H7 (cell line): ENCODE measurements at regions not wholly inside any gene's neighbourhood (a gene's known extent, or its start where the extent isn't known, plus 50 kb on each side); places are given as distances from the start of the nearest gene placed in this dataset.

ENCODE experiments used
- DNase-seq: peaks from one replicate; pipeline ENCODE4 v3.0.0; 2012
- H3K27me3 ChIP-seq: 2 replicates; pipeline ENCODE4 v1.6.0; 2011; ENCODE audit warnings: mild to moderate bottlenecking, low read length; ENCODE audit not compliant: control insufficient read depth, insufficient read depth
- H3K36me3 ChIP-seq: replicated peaks from 2 replicates; pipeline ENCODE4 v1.5.1; 2011; ENCODE audit warnings: low read length; ENCODE audit not compliant: control insufficient read depth, insufficient read depth
- H3K4me3 ChIP-seq: 2 replicates; pipeline ENCODE4 v1.5.1; 2011; ENCODE audit warnings: low read depth, mild to moderate bottlenecking, control low read depth, low read length, moderate library complexity; ENCODE audit not compliant: insufficient read depth

GRCh38 chr7:94272821-94273583, 121.7 kb upstream of the COL1A2 start:
- Histone ChIP-seq H3K4me3 (no peak overlapping the region), H3K36me3 (no peaks in the 10 kb centered on the region), H3K27me3 (no peaks in the 10 kb centered on the region)
- DNase-seq, result no peak

DNA sequence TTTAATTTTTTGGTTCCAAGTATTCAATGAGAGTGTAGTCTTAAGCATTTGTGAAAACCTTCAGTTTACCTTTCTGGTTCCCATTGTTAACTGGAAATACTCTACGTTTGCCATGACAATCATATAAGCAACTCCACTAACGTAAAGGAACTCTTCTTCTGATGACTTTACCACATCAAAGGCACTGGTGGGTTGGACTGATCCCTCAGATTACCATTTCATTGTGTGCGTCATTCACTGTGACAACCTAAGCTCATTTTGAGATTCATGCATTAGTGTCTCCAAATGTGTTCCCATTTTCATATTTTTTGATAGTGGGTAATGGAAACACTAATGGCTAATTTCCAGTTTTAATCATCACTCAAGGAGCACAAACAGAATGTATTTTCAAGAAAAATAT, 119.9 kb upstream of the COL1A2 start:
- Histone ChIP-seq H3K36me3 (no peaks in the 10 kb centered on the region), H3K27me3 (no peaks in the 10 kb centered on the region), H3K4me3 (no peak overlapping the region)
- no peak for DNase-seq

GRCh38 chr7:94276027-94276426, 118.7 kb upstream of the COL1A2 start:
- DNase-seq, result no peak
- H3K36me3 ChIP-seq, result no peaks in the 10 kb centered on the region
- H3K4me3 ChIP-seq, result no peak overlapping the region
- H3K27me3 ChIP-seq, result no peaks in the 10 kb centered on the region

DNA sequence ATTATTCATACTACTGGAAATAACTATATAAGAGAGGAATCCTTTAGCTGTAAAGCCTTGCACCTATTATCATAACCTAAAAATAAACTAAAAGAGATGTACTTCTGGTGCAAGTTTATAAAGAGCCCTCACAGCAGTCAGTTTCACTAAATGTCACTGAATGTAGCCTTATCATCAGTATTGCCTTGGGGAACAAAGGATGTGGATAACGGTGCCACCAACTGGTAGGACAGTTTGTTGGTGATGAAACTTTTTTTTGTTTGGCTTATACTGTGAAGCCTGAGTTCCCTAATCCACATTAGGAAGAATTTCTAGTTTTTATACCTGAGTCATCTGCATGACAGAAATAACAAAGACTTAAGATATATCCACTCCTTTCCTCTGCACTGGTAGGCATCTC, 117.9 kb upstream of the COL1A2 start:
- H3K36me3 ChIP-seq, result no peaks in the 10 kb centered on the region
- no peak overlapping the region for H3K4me3 ChIP-seq
- DNase-seq, result no peak
- H3K27me3 ChIP-seq, result no peaks in the 10 kb centered on the region

DNA sequence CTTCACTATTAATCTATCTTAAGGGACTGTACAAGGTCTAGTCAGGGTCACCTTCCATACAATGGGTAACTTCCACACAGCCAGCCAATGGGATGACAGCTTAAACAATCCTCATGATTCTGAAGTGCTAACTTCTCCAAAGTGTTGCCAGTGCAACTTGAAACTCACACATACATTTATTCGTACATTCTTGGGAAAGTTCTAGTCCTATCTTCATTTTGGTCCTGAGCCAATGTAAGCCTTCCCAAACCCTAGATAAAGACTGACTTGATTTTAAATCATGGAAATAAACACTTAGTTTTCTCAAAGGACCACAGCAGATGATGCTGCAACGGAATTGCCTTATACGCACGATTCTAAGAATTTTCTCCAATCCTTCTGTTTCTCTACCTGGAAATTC, 117.5 kb upstream of the COL1A2 start:
- H3K4me3 ChIP-seq, result no peak overlapping the region
- H3K27me3 ChIP-seq, result no peaks in the 10 kb centered on the region
- DNase-seq, result no peak
- no peaks in the 10 kb centered on the region for H3K36me3 ChIP-seq

GRCh38 chr7:94280851-94281250, 113.8 kb upstream of the COL1A2 start:
- no peak for DNase-seq
- no peaks in the 10 kb centered on the region for H3K27me3 ChIP-seq
- no peaks in the 10 kb centered on the region for H3K36me3 ChIP-seq
- no peak overlapping the region for H3K4me3 ChIP-seq

- no peak overlapping the region for H3K4me3 ChIP-seq
- no peaks in the 10 kb centered on the region for H3K27me3 ChIP-seq
- DNase-seq, result no peak
- H3K36me3 ChIP-seq, result no peaks in the 10 kb centered on the region
These were observed 110.6 kb upstream of the COL1A2 start for GRCh38 chr7:94284104-94284503.

DNA sequence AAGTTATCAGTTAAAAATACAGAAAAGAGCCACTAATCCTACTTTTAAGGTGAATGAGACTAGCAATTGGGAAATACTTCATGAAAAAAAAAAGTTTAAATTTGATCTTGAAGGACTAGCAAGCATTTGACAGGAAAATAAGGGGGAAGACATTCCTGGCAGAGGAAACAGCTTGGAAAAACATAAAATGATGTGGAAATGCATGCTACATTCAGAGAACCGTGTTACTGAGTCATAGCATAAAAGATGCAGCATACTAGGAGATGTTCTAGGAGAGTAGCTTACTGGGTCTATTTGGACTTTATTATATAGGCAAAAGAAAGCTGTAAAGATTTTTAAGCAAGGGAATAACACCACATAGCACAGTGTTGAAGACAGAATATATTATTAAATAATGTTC, 108.6 kb upstream of the COL1A2 start:
- Histone ChIP-seq H3K4me3 (no peak overlapping the region), H3K36me3 (no peaks in the 10 kb centered on the region), H3K27me3 (no peaks in the 10 kb centered on the region)
- no peak for DNase-seq

DNA sequence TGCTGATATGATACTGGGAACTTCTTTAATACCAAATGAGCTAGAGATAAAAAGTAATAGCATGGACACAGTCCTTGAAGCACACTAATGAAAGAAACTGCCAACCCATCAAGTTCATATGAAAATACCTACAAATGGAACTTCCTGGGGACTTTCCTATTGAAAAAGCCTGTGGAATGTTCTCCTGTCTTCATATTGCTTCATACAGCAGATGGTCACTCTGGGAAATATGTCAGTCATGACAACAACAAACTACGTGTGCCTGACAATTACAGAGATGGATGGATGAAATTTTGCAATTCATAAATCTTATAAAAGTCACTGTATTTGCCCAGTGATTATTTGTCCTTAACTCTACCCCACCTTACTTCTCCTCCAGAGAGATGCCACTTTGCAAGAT, 106.6 kb upstream of the COL1A2 start:
- Histone ChIP-seq H3K27me3 (no peaks in the 10 kb centered on the region), H3K4me3 (no peak overlapping the region), H3K36me3 (no peaks in the 10 kb centered on the region)
- DNase-seq, result no peak

- Histone ChIP-seq H3K4me3 (no peak overlapping the region), H3K36me3 (no peaks in the 10 kb centered on the region)
- peak; percentile 72 for DNase-seq
These were observed 105.6 kb upstream of the COL1A2 start for GRCh38 chr7:94289071-94289470.

GRCh38 chr7:94294471-94295131, 100.1 kb upstream of the COL1A2 start:
- DNase-seq, result no peak
- Histone ChIP-seq H3K36me3 (no peaks in the 10 kb centered on the region), H3K27me3 (no peaks in the 10 kb centered on the region), H3K4me3 (no peak overlapping the region)

More at GRCh38 chr7:94289071-94289470, 105.6 kb upstream of the COL1A2 start:
- no peaks in the 10 kb centered on the region for H3K27me3 ChIP-seq

DNA sequence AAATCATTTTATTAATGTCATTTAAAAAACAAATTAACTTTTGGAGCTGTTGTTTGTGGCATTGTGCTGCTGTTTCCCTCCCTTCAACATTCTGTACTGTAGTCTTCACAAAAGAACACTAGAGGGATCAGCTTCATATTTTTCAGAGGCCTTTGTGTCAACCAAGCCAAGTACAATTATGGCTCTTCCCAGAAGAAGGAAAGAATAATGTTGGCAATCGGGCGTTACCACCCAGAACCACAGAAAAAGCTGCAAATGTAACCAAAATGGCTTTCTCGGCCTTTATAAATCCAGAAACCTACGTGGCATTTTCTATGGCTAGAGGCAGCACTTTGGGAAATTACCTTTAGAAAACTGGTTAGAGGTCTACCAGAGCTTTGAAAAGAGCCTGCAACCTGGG, 98.8 kb upstream of the COL1A2 start:
- H3K27me3 ChIP-seq, result no peaks in the 10 kb centered on the region
- H3K4me3 ChIP-seq, result no peak overlapping the region
- no peaks in the 10 kb centered on the region for H3K36me3 ChIP-seq
- no peak for DNase-seq

DNA sequence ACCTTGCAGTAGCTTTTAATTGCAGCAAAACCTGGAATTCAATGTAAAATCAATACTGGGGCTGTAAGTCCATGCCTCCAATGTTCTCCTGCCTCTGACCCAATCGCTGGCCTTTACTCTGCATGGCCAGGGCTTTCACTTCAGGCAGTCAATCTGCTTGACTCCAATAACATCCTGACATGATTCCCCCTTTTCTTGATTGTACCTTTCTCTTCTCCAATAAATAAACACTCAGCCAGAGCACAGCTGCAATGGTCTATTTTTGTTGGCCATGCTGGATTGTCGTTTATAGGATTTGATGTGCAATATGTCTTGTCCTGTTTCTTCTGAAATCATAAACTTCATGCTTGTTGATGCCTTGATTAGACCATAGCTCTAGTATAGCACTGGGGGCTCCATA, 97.8 kb upstream of the COL1A2 start:
- Histone ChIP-seq H3K4me3 (no peak overlapping the region), H3K36me3 (no peaks in the 10 kb centered on the region), H3K27me3 (no peaks in the 10 kb centered on the region)
- DNase-seq, result no peak

DNA sequence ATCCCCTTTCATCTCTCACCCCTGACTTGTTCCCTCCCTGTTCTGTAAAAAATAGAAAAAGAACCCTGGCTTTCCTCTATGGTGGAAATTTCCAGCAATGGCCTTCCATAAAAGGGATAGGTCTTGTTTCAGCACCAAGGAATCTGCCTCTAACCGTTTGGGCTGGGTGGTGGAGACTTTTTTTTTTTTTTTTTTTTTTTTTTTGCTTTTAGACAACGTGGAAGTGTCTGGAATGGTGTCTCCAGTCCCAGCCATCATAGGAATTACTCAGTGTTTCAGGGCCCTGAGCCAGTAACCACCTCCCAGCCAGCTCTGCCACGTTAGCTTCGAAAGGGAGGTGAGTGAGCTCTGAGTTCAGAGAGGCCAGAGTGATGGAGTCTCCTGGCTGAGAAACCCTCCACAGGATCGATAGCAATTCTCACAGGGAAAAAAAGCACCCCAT, 97.3 kb upstream of the COL1A2 start:
- Histone ChIP-seq H3K27me3 (no peaks in the 10 kb centered on the region), H3K36me3 (no peaks in the 10 kb centered on the region), H3K4me3 (no peak overlapping the region)
- DNase-seq, result no peak

- Histone ChIP-seq H3K4me3 (no peak overlapping the region), H3K36me3 (no peaks in the 10 kb centered on the region), H3K27me3 (no peaks in the 10 kb centered on the region)
- DNase-seq, result no peak
These were observed 95.8 kb upstream of the COL1A2 start for GRCh38 chr7:94298943-94299342.
